ENCODE measurements at regions not wholly inside any gene's neighbourhood (a gene's known extent, or its start where the extent isn't known, plus 50 kb on each side); places are given as distances from the start of the nearest gene placed in this dataset.
"Not testable (repeated sequence)": the region's sequence is repeated elsewhere in the genome, so short reads cannot be mapped to it uniquely, and the experiment has no call there.

GRCh38 chr10:123221418-123221817 is 67.2 kb downstream of the BUB3 start:
- no peak for DNase-seq
- H3K4me3 ChIP-seq (ENCODE audit: low read length in 2 of 2), result no peak overlapping the region
- H3K36me3 ChIP-seq (ENCODE audit: control insufficient read depth in 1 of 2, insufficient read depth in 2 of 2, low read length in 1 of 2), result no peaks in the 10 kb centered on the region
- intact Hi-C loops (cut with DNase I), result no loop called here
- no peak for ATAC-seq (ENCODE audit: low FRiP score)
- no peaks in the 10 kb centered on the region for H3K4me1 ChIP-seq (ENCODE audit: control insufficient read depth in 1 of 2, insufficient read depth in 2 of 2, low read length in 2 of 2)
- H3K9me3 ChIP-seq (ENCODE audit: control insufficient read depth, low read length), result no peaks in the 10 kb centered on the region
- H3K27ac ChIP-seq (ENCODE audit: low read depth in 1 of 2, low read length in 2 of 2), result no peak overlapping the region
- H3K27me3 ChIP-seq (ENCODE audit: control insufficient read depth in 1 of 2, insufficient read depth in 2 of 2, low read length in 1 of 2), result no peaks in the 10 kb centered on the region

- WGBS, 2 donors, result 70 to 82% methylated on average over 4 of the region's 4 CpGs
- no peak for DNase-seq
- H3K27me3 ChIP-seq (ENCODE audit: control insufficient read depth in 1 of 2, insufficient read depth in 2 of 2, low read length in 1 of 2), result no peaks in the 10 kb centered on the region
- H3K4me1 ChIP-seq (ENCODE audit: control insufficient read depth in 1 of 2, insufficient read depth in 2 of 2, low read length in 2 of 2), result no peaks in the 10 kb centered on the region
- H3K4me3 ChIP-seq (ENCODE audit: low read length in 2 of 2), result no peak overlapping the region
- H3K27ac ChIP-seq (ENCODE audit: low read depth in 1 of 2, low read length in 2 of 2), result no peak overlapping the region
- H3K9me3 ChIP-seq (ENCODE audit: control insufficient read depth, low read length), result no peaks in the 10 kb centered on the region
- intact Hi-C loops (cut with DNase I), result no loop called here
- H3K36me3 ChIP-seq (ENCODE audit: control insufficient read depth in 1 of 2, insufficient read depth in 2 of 2, low read length in 1 of 2), result no peaks in the 10 kb centered on the region
- no peak for ATAC-seq (ENCODE audit: low FRiP score)
These were observed 68.6 kb downstream of the BUB3 start for GRCh38 chr10:123222832-123223231.

- H3K36me3 ChIP-seq (ENCODE audit: control insufficient read depth in 1 of 2, insufficient read depth in 2 of 2, low read length in 1 of 2), result no peaks in the 10 kb centered on the region
- H3K4me3 ChIP-seq (ENCODE audit: low read length in 2 of 2), result no peak overlapping the region
- 94 to 96% methylated on average over 2 of the region's 2 CpGs for WGBS, 2 donors
- DNase-seq, result no peak
- H3K9me3 ChIP-seq (ENCODE audit: control insufficient read depth, low read length), result no peaks in the 10 kb centered on the region
- intact Hi-C loops (cut with DNase I), result no loop called here
- H3K4me1 ChIP-seq (ENCODE audit: control insufficient read depth in 1 of 2, insufficient read depth in 2 of 2, low read length in 2 of 2), result no peaks in the 10 kb centered on the region
- H3K27me3 ChIP-seq (ENCODE audit: control insufficient read depth in 1 of 2, insufficient read depth in 2 of 2, low read length in 1 of 2), result no peaks in the 10 kb centered on the region
- no peak for ATAC-seq (ENCODE audit: low FRiP score)
- no peak overlapping the region for H3K27ac ChIP-seq (ENCODE audit: low read depth in 1 of 2, low read length in 2 of 2)
These were observed 73.5 kb downstream of the BUB3 start for GRCh38 chr10:123227706-123228105.

GRCh38 chr10:123229927-123230630 is 75.9 kb downstream of the BUB3 start:
- Histone ChIP-seq H3K4me3 (ENCODE audit: low read length in 2 of 2) (no peak overlapping the region), H3K27ac (ENCODE audit: low read depth in 1 of 2, low read length in 2 of 2) (no peak overlapping the region), H3K36me3 (ENCODE audit: control insufficient read depth in 1 of 2, insufficient read depth in 2 of 2, low read length in 1 of 2) (no peaks in the 10 kb centered on the region), H3K4me1 (ENCODE audit: control insufficient read depth in 1 of 2, insufficient read depth in 2 of 2, low read length in 2 of 2) (no peaks in the 10 kb centered on the region), H3K9me3 (ENCODE audit: control insufficient read depth, low read length) (peaks cover 5% of the 10 kb centered on the region), H3K27me3 (ENCODE audit: control insufficient read depth in 1 of 2, insufficient read depth in 2 of 2, low read length in 1 of 2) (no peaks in the 10 kb centered on the region)
- ATAC-seq (ENCODE audit: low FRiP score), result no peak
- WGBS, 2 donors, result 69 to 72% methylated on average over 8 of the region's 8 CpGs
- intact Hi-C loops (cut with DNase I), result no loop called here
- DNase-seq, result no peak

- ATAC-seq (ENCODE audit: low FRiP score); intact Hi-C loops (cut with DNase I); H3K27me3 ChIP-seq (ENCODE audit: control insufficient read depth in 1 of 2, insufficient read depth in 2 of 2, low read length in 1 of 2); DNase-seq; H3K4me3 ChIP-seq (ENCODE audit: low read length in 2 of 2); H3K27ac ChIP-seq (ENCODE audit: low read depth in 1 of 2, low read length in 2 of 2); H3K9me3 ChIP-seq (ENCODE audit: control insufficient read depth, low read length); H3K36me3 ChIP-seq (ENCODE audit: control insufficient read depth in 1 of 2, insufficient read depth in 2 of 2, low read length in 1 of 2); H3K4me1 ChIP-seq (ENCODE audit: control insufficient read depth in 1 of 2, insufficient read depth in 2 of 2, low read length in 2 of 2): not testable (repeated sequence)
- WGBS, 2 donors, result 77 to 84% methylated on average over 1 of the region's 1 CpG
These were observed 78.7 kb downstream of the BUB3 start for GRCh38 chr10:123232879-123233278.

GRCh38 chr10:123235014-123235413 is 80.8 kb downstream of the BUB3 start:
- H3K36me3 ChIP-seq (ENCODE audit: control insufficient read depth in 1 of 2, insufficient read depth in 2 of 2, low read length in 1 of 2); intact Hi-C loops (cut with DNase I): not testable (repeated sequence)
- 97 to 98% methylated on average over 4 of the region's 4 CpGs for WGBS, 2 donors

GRCh38 chr10:123236126-123236525 is 81.9 kb downstream of the BUB3 start:
- no peak overlapping the region for H3K27ac ChIP-seq (ENCODE audit: low read depth in 1 of 2, low read length in 2 of 2)
- no peak overlapping the region for H3K4me3 ChIP-seq (ENCODE audit: low read length in 2 of 2)
- ATAC-seq (ENCODE audit: low FRiP score), result no peak
- intact Hi-C loops (cut with DNase I), result no loop called here
- H3K36me3 ChIP-seq (ENCODE audit: control insufficient read depth in 1 of 2, insufficient read depth in 2 of 2, low read length in 1 of 2), result no peaks in the 10 kb centered on the region
- WGBS, 2 donors, result 93% methylated on average over 2 of the region's 2 CpGs
- no peaks in the 10 kb centered on the region for H3K4me1 ChIP-seq (ENCODE audit: control insufficient read depth in 1 of 2, insufficient read depth in 2 of 2, low read length in 2 of 2)
- H3K27me3 ChIP-seq (ENCODE audit: control insufficient read depth in 1 of 2, insufficient read depth in 2 of 2, low read length in 1 of 2), result no peaks in the 10 kb centered on the region
- H3K9me3 ChIP-seq (ENCODE audit: control insufficient read depth, low read length), result peaks cover 5% of the 10 kb centered on the region
- DNase-seq, result no peak

More at GRCh38 chr10:123235014-123235413, 80.8 kb downstream of the BUB3 start:
- H3K9me3 ChIP-seq (ENCODE audit: control insufficient read depth, low read length); H3K4me1 ChIP-seq (ENCODE audit: control insufficient read depth in 1 of 2, insufficient read depth in 2 of 2, low read length in 2 of 2); ATAC-seq (ENCODE audit: low FRiP score); H3K4me3 ChIP-seq (ENCODE audit: low read length in 2 of 2); H3K27ac ChIP-seq (ENCODE audit: low read depth in 1 of 2, low read length in 2 of 2); H3K27me3 ChIP-seq (ENCODE audit: control insufficient read depth in 1 of 2, insufficient read depth in 2 of 2, low read length in 1 of 2); DNase-seq: not testable (repeated sequence)

- Histone ChIP-seq H3K9me3 (ENCODE audit: control insufficient read depth, low read length) (no peaks in the 10 kb centered on the region), H3K4me3 (ENCODE audit: low read length in 2 of 2) (no peak overlapping the region), H3K27me3 (ENCODE audit: control insufficient read depth in 1 of 2, insufficient read depth in 2 of 2, low read length in 1 of 2) (no peaks in the 10 kb centered on the region), H3K36me3 (ENCODE audit: control insufficient read depth in 1 of 2, insufficient read depth in 2 of 2, low read length in 1 of 2) (peaks cover 0 to 6% of the 10 kb centered on the region in 2 donors), H3K27ac (ENCODE audit: low read depth in 1 of 2, low read length in 2 of 2) (no peak overlapping the region), H3K4me1 (ENCODE audit: control insufficient read depth in 1 of 2, insufficient read depth in 2 of 2, low read length in 2 of 2) (no peaks in the 10 kb centered on the region)
- WGBS, 2 donors, result 87 to 93% methylated on average over 3 of the region's 3 CpGs
- DNase-seq (no peak), ATAC-seq (ENCODE audit: low FRiP score) (no peak)
- intact Hi-C loops (cut with DNase I), result no loop called here
These were observed 86.0 kb downstream of the BUB3 start for GRCh38 chr10:123240250-123240649.

GRCh38 chr10:123240776-123241175 is 86.6 kb downstream of the BUB3 start:
- peaks cover 0 to 6% of the 10 kb centered on the region in 2 donors for H3K36me3 ChIP-seq (ENCODE audit: control insufficient read depth in 1 of 2, insufficient read depth in 2 of 2, low read length in 1 of 2)
- intact Hi-C loops (cut with DNase I), result no loop called here
- H3K9me3 ChIP-seq (ENCODE audit: control insufficient read depth, low read length), result no peaks in the 10 kb centered on the region
- H3K27ac ChIP-seq (ENCODE audit: low read depth in 1 of 2, low read length in 2 of 2), result no peak overlapping the region
- H3K27me3 ChIP-seq (ENCODE audit: control insufficient read depth in 1 of 2, insufficient read depth in 2 of 2, low read length in 1 of 2), result no peaks in the 10 kb centered on the region
- H3K4me3 ChIP-seq (ENCODE audit: low read length in 2 of 2), result no peak overlapping the region
- DNase-seq, result no peak
- no peaks in the 10 kb centered on the region for H3K4me1 ChIP-seq (ENCODE audit: control insufficient read depth in 1 of 2, insufficient read depth in 2 of 2, low read length in 2 of 2)
- 62 to 87% methylated on average over 2 of the region's 2 CpGs for WGBS, 2 donors
- no peak for ATAC-seq (ENCODE audit: low FRiP score)
